AG20443 (cell line): ENCODE measurements at regions not wholly inside any gene's neighbourhood (a gene's known extent, or its start where the extent isn't known, plus 50 kb on each side); places are given as distances from the start of the nearest gene placed in this dataset.

ENCODE experiments used
- DNase-seq: peaks from one replicate; pipeline ENCODE4 v3.0.0; 2012; ENCODE audit warnings: low spot score, mixed read lengths

DNA sequence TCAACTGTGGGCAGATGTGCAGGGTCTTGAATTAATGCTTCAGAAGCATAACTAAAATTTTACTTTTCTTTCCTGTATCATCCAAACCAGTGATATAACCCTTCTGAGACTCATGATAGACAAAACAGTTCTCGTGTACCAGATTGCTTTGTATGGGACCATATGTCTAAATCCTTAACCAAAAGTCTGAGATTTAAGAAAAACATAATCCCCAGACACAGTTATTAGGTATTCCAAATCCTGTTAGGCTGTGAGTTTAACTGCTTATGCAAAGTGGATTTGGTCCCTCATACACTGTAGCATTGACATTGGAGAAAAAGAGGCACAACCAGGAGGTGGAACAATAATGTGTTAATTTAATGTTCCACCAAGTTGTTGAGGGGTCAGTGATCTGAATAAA is 235.0 kb downstream of the PMAIP1 start:
- DNase-seq, result no peak

DNA sequence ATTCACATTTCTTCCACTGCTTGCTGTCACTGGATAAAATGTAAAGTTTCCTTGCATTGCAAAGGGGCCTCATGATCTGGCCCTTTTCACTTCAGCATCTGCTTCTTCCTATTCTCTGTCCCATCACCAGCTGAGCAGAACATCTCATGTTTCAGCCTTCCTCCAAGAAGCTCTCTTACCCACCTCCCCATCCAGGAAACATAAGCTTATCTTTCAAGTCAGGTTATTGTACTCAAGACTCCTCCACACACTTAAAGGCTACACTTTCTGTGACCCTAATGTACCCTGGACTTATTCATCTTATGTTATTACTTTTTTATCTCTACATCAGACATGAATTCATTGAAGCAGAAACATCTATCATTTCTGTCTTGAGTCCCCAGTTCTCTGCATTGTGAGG is 230.5 kb downstream of the PMAIP1 start:
- no peak for DNase-seq

GRCh38 chr18:60123031-60123430 is 223.2 kb downstream of the PMAIP1 start:
- DNase-seq, result no peak

DNA sequence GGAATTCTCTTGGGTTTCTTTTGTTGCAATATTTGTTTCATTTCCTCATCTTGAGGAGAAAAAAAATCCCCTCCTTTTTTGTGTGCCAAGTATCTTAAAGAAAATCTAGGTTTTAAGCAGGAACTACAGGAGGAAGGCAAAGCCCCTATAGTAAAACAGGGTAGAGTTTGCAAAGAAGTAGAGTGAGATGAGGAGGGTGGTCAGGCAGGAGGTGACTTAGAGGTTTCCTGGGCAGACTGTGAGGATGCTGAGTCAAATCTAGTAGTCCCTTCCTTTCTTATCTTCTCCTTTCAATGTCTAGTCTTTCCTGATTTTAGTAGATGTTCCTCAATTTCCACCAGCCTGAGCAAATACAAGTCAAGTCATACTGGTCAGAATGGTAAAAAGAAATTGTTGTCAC is 222.5 kb downstream of the PMAIP1 start:
- DNase-seq, result no peak

- DNase-seq, result no peak
Observed at GRCh38 chr18:60120231-60120750, 220.5 kb downstream of the PMAIP1 start.

- DNase-seq, result no peak
Observed at GRCh38 chr18:60117321-60117720, 217.5 kb downstream of the PMAIP1 start.

GRCh38 chr18:60113396-60113795 is 213.6 kb downstream of the PMAIP1 start:
- DNase-seq, result no peak

DNA sequence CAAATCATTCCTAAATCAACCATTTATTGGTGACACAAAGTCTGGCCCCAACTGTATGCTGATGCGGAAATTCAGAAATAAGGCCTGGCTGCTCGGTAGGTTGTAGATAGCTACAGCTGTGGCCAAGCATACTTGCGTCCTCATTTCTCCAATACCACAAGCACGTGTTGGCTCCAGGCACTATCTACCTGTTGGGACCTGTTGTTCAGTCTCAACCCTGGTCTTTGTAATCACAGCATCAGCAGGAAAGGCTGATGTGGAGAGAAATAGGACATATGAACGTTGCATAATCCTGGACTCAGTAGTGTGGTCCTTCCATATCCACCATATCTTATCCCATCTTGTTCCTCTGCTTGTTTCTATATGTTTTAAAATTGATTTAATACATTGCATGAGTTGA is 212.6 kb downstream of the PMAIP1 start:
- no peak for DNase-seq

GRCh38 chr18:60111525-60111924 is 211.7 kb downstream of the PMAIP1 start:
- no peak for DNase-seq

DNA sequence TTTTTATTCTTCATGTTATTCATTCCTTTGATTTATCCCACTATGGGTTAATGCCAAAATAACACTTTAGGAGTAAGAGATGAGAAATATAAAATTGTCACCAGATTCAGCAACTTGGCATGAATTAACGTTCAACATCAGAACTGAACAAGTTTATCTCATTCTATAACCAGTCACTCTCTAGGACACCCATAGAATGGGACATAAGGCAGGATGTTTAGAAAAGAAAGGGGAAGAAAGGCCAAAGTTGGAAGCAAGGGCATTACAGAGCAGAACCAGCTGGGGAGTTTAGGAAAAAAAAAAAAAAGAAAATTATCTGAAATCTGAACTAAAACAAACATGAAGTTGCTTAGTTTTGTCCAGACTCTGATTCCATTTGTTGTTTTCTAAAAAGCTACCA is 211.0 kb downstream of the PMAIP1 start:
- DNase-seq, result no peak

GRCh38 chr18:60100778-60101177 is 201.0 kb downstream of the PMAIP1 start:
- DNase-seq, result no peak

DNA sequence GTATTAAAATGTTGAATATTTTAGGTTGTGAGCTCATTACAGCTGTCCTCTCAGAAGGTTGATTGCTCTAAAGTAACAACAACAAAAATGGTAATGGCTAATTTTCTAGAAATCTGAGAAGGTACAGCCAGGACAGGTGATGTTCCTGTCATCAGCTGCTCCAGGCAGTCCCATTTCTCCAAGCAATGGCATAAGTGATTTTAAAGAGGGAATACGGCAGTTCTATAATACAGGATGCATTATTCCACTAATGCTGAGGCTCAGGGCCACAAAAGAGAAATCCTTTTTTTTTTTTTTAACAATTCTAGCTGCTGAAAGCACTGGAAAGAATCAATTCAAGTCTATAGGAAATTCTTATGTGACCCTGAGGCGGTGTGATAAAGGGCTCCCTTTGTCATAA is 199.9 kb downstream of the PMAIP1 start:
- DNase-seq, result no peak

GRCh38 chr18:60096428-60096827 is 196.6 kb downstream of the PMAIP1 start:
- no peak for DNase-seq

- peak; percentile 58 for DNase-seq
Observed at GRCh38 chr18:60092073-60092472, 192.3 kb downstream of the PMAIP1 start.

GRCh38 chr18:60090170-60090569 is 190.4 kb downstream of the PMAIP1 start:
- DNase-seq, result no peak

DNA sequence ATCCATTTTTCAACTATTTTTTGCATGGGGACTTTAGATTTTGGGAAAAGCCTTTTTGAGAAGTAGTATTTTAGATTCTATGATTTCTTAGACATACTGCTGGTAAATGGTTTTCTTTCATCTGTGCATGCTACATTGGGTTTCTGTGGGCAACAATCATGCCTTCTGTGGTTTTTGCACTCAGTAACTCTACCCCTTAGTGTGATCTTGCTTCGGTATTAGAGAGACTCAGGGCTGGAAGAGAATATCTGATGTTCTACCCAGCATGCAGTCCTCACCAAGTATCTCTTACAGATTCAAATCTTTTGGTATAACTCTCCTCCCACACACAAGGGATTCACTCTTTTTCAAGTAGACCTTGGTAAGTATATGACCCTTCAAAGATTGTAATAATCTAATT is 183.0 kb downstream of the PMAIP1 start:
- DNase-seq, result no peak

DNA sequence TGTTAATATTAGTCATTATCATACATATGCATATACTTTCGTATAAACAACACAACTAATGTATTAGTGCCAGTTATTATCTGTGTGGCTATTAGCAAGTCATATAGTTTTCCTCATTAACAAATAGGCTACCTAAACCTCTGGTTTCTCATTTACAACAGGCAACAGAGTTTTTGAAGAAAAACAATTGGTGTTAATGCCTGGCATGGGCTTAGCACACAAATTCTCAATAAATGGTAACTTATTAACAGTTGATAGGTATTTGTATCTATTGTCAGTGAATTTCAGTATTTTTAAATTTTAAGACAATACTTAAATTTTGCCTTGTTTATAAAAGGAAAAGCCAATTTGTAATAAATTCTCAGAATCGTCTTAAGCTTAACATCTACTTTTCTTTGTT is 182.5 kb downstream of the PMAIP1 start:
- no peak for DNase-seq

- DNase-seq, result no peak
Observed at GRCh38 chr18:60075477-60075876, 175.7 kb downstream of the PMAIP1 start.

- DNase-seq, result no peak
Observed at GRCh38 chr18:60070631-60071030, 170.8 kb downstream of the PMAIP1 start.

DNA sequence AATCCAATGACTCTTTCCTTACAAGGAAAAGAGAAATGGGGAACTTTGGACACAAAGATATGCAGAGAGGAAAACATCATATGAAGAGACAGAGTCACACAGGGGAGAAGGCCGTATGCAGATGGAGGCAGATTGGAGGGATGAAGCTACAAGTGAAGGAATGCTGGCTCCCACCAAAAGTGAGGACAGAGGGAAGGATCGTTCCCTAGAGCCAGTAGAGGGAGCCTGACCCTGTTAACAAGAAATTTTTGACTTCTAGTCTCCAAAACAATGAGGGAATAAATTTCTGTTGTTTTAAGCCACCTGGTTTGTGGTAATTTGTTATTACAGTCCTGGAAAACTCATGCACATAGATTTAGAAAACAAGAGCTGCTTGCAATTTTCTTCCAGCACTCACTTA is 169.3 kb downstream of the PMAIP1 start:
- DNase-seq, result no peak

GRCh38 chr18:60067426-60068210 is 167.8 kb downstream of the PMAIP1 start:
- no peak for DNase-seq

DNA sequence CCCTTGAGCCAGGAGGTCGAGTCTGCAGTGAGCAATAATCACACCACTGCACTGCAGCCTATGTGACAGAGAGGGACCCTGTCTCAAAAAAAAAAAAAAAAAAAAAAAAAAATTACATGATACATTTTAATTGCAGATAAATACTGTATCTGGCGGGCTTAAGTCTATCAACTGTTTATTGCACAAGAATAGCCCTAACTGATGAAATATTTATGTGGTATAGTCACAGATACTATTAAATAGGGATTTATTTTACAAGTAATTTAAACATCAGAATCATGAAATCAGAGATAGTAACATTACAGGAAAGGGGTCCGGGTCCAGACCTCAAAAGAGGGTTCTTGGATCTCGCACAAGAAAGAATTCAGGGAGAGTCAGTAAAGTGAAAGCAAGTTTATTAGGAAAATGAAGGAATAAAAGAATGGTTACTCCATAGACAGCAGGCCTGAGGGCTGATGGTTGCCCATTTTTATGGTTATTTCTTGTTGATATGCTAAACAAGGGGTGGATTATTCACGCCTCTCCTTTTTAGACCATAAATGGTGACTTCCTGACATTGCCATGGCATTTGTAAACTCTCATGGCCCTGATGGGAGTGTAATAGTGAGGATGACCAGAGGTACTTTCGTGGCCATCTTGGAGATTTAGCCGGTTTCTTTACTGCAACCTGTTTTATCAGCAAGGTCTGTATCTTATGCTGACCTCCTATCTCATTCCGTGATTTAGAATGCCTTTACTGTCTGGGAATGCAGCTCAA is 166.6 kb downstream of the PMAIP1 start:
- no peak for DNase-seq

DNA sequence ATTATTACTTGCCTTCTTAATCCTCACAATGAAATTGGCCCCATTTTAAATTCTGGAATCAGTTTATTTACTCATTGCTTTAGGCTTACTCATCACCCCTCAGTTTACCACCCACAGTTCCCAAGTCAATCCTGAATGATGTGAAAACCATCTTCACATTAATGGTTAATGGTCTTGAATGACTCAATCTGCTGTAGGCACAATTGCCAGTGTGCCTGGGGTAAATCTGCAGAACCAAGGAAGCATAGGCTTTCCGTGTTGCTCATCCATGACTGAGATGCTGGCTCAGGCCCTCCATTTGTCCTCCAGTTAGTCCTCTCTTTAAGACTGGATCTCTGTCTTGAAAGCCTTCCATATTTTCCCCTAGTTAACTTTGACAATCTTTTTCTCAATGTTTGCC is 164.5 kb downstream of the PMAIP1 start:
- no peak for DNase-seq
